Mesendoderm (in vitro differentiated cells): ENCODE measurements at regions not wholly inside any gene's neighbourhood (a gene's known extent, or its start where the extent isn't known, plus 50 kb on each side); places are given as distances from the start of the nearest gene placed in this dataset.

Experiments used
- DNase-seq: peaks from one replicate; pipeline ENCODE4 v3.0.0; 2013
- H2AK5ac ChIP-seq: 2 replicates; pipeline ENCODE4 v1.6.1; 2013; ENCODE audit warnings: low read length, inconsistent platforms
- H2BK120ac ChIP-seq: 2 replicates; pipeline ENCODE4 v1.6.1; 2013; ENCODE audit warnings: low read depth, mild to moderate bottlenecking, low read length, moderate library complexity, mixed read lengths
- H2BK15ac ChIP-seq: replicated peaks from 2 replicates; pipeline ENCODE4 v1.6.1; 2013; ENCODE audit warnings: low read depth, mild to moderate bottlenecking, moderate library complexity
- H2BK5ac ChIP-seq: 2 replicates; pipeline ENCODE4 v1.6.1; 2013; ENCODE audit warnings: low read length, inconsistent platforms
- H3K18ac ChIP-seq: 2 replicates; pipeline ENCODE4 v1.6.1; 2013; ENCODE audit warnings: mild to moderate bottlenecking, low read length, mixed read lengths
- H3K23ac ChIP-seq: one replicate; pipeline ENCODE4 v1.6.1; 2013; ENCODE audit warnings: low read length
- H3K27ac ChIP-seq: 2 replicates; pipeline ENCODE4 v1.5.1; 2013; ENCODE audit warnings: low read depth, mild to moderate bottlenecking, inconsistent platforms, low read length, moderate library complexity
- H3K27me3 ChIP-seq: 2 replicates; pipeline ENCODE4 v1.6.1; 2013; ENCODE audit warnings: low read length, control low read depth, mild to moderate bottlenecking, inconsistent platforms; ENCODE audit not compliant: insufficient read depth, poor library complexity
- H3K36me3 ChIP-seq: 2 replicates; pipeline ENCODE4 v1.6.1; 2013; ENCODE audit warnings: low read length, inconsistent platforms; ENCODE audit not compliant: control insufficient read depth, insufficient read depth
- H3K4ac ChIP-seq: one replicate; pipeline ENCODE4 v1.6.1; 2013; ENCODE audit warnings: low read depth, mild to moderate bottlenecking, low read length, moderate library complexity
- H3K4me1 ChIP-seq: 2 replicates; pipeline ENCODE4 v1.6.1; 2013; ENCODE audit warnings: low read depth, low read length, inconsistent platforms; ENCODE audit not compliant: control insufficient read depth
- H3K4me2 ChIP-seq: 2 replicates; pipeline ENCODE4 v1.6.1; 2013; ENCODE audit warnings: low read length
- H3K4me3 ChIP-seq: 2 replicates; pipeline ENCODE4 v1.5.1; 2013; ENCODE audit warnings: mild to moderate bottlenecking, low read length
- H3K56ac ChIP-seq: one replicate; pipeline ENCODE4 v1.6.1; 2013; ENCODE audit warnings: low read length
- H3K79me1 ChIP-seq: 2 replicates; pipeline ENCODE4 v1.6.1; 2013; ENCODE audit warnings: low read length, inconsistent platforms
- H3K79me2 ChIP-seq: 2 replicates; pipeline ENCODE4 v1.6.1; 2013; ENCODE audit warnings: mild to moderate bottlenecking, low read length; ENCODE audit not compliant: control insufficient read depth, insufficient read depth
- H3K9ac ChIP-seq: 2 replicates; pipeline ENCODE4 v1.6.1; 2013; ENCODE audit warnings: low read length, inconsistent platforms
- H4K5ac ChIP-seq: one replicate; pipeline ENCODE4 v1.6.1; 2013; ENCODE audit warnings: low read length
- H4K8ac ChIP-seq: one replicate; pipeline ENCODE4 v1.6.1; 2013; ENCODE audit warnings: low read depth, mild to moderate bottlenecking, control low read depth, low read length, moderate library complexity
- WGBS: extraction: QIAGEN DNeasy Blood & Tissue Kit; methylation state at CpG from one replicate; pipeline ENCODE4 v1.1.7; 2013; ENCODE audit warnings: low lambda C conversion rate, missing lambda C conversion rate; ENCODE audit not compliant: insufficient coverage; ENCODE audit errors: extremely low coverage; 5-methylcytosine and 5-hydroxymethylcytosine counted together

GRCh38 chr15:62607643-62608042 lies 434.9 kb upstream of the TPM1 start:
- DNase-seq: no peak
- no peak overlapping the region for H3K4ac ChIP-seq
- H3K79me2 ChIP-seq: no peaks in the 10 kb centered on the region
- no peak overlapping the region for H3K4me3 ChIP-seq
- H3K23ac ChIP-seq: no peak overlapping the region
- no peaks in the 10 kb centered on the region for H3K4me1 ChIP-seq
- H2AK5ac ChIP-seq: no peak overlapping the region
- H3K4me2 ChIP-seq: no peak overlapping the region
- H3K9ac ChIP-seq: no peak overlapping the region
- H3K79me1 ChIP-seq: peaks cover 6% of the 10 kb centered on the region
- H4K8ac ChIP-seq: no peak overlapping the region
- no peak overlapping the region for H3K27ac ChIP-seq
- no peak overlapping the region for H4K5ac ChIP-seq
- no peaks in the 10 kb centered on the region for H3K36me3 ChIP-seq
- no peak overlapping the region for H2BK120ac ChIP-seq
- no peak overlapping the region for H2BK15ac ChIP-seq
- H3K18ac ChIP-seq: no peak overlapping the region
- H3K56ac ChIP-seq: no peak overlapping the region
- no peak overlapping the region for H2BK5ac ChIP-seq
- H3K27me3 ChIP-seq: no peaks in the 10 kb centered on the region
- WGBS: no CpG with 5 or more reads among the region's 3 CpGs

- Histone ChIP-seq H2BK120ac (no peak overlapping the region), H2BK15ac (no peak overlapping the region), H2BK5ac (no peak overlapping the region), H3K4me3 (no peak overlapping the region), H3K56ac (no peak overlapping the region), H3K79me1 (peaks cover 6% of the 10 kb centered on the region), H3K27me3 (no peaks in the 10 kb centered on the region), H3K4me1 (no peaks in the 10 kb centered on the region), H3K9ac (no peak overlapping the region), H3K23ac (no peak overlapping the region), H3K79me2 (no peaks in the 10 kb centered on the region), H2AK5ac (no peak overlapping the region), H3K4ac (no peak overlapping the region), H3K4me2 (no peak overlapping the region), H3K27ac (no peak overlapping the region), H4K8ac (no peak overlapping the region), H4K5ac (no peak overlapping the region), H3K36me3 (no peaks in the 10 kb centered on the region), H3K18ac (no peak overlapping the region)
- WGBS: no CpG with 5 or more reads among the region's 6 CpGs
- no peak for DNase-seq
Observed at GRCh38 chr15:62608369-62608768, 434.2 kb upstream of the TPM1 start.

GRCh38 chr15:62610265-62610869 lies 432.2 kb upstream of the TPM1 start:
- Histone ChIP-seq H3K4ac (no peak overlapping the region), H2BK5ac (no peak overlapping the region), H2BK15ac (no peak overlapping the region), H2AK5ac (no peak overlapping the region), H2BK120ac (no peak overlapping the region), H3K36me3 (no peaks in the 10 kb centered on the region), H3K4me1 (no peaks in the 10 kb centered on the region), H3K27ac (no peak overlapping the region), H3K18ac (no peak overlapping the region), H3K56ac (no peak overlapping the region), H4K5ac (no peak overlapping the region), H3K79me2 (no peaks in the 10 kb centered on the region), H3K27me3 (no peaks in the 10 kb centered on the region), H3K79me1 (peaks cover 6% of the 10 kb centered on the region), H3K23ac (no peak overlapping the region), H3K9ac (no peak overlapping the region), H4K8ac (no peak overlapping the region), H3K4me2 (no peak overlapping the region), H3K4me3 (no peak overlapping the region)
- DNase-seq: no peak
- WGBS: no CpG with 5 or more reads among the region's 6 CpGs

GRCh38 chr15:62611002-62611401 lies 431.5 kb upstream of the TPM1 start:
- H3K9ac ChIP-seq: no peak overlapping the region
- H4K8ac ChIP-seq: no peak overlapping the region
- no peaks in the 10 kb centered on the region for H3K79me2 ChIP-seq
- no peak overlapping the region for H3K56ac ChIP-seq
- H2BK15ac ChIP-seq: no peak overlapping the region
- H3K23ac ChIP-seq: no peak overlapping the region
- H3K27me3 ChIP-seq: no peaks in the 10 kb centered on the region
- H3K36me3 ChIP-seq: no peaks in the 10 kb centered on the region
- no CpG with 5 or more reads among the region's 2 CpGs for WGBS
- peaks cover 6% of the 10 kb centered on the region for H3K79me1 ChIP-seq
- H2AK5ac ChIP-seq: no peak overlapping the region
- no peak overlapping the region for H3K4me2 ChIP-seq
- H3K18ac ChIP-seq: no peak overlapping the region
- no peak overlapping the region for H3K4ac ChIP-seq
- no peak overlapping the region for H2BK5ac ChIP-seq
- H3K27ac ChIP-seq: no peak overlapping the region
- no peak overlapping the region for H4K5ac ChIP-seq
- H2BK120ac ChIP-seq: no peak overlapping the region
- no peak for DNase-seq
- no peak overlapping the region for H3K4me3 ChIP-seq
- no peaks in the 10 kb centered on the region for H3K4me1 ChIP-seq

GRCh38 chr15:62612183-62612733 lies 430.3 kb upstream of the TPM1 start:
- no peak overlapping the region for H4K5ac ChIP-seq
- H3K4ac ChIP-seq: no peak overlapping the region
- no peaks in the 10 kb centered on the region for H3K4me1 ChIP-seq
- no peaks in the 10 kb centered on the region for H3K79me2 ChIP-seq
- no peak overlapping the region for H3K18ac ChIP-seq
- no peaks in the 10 kb centered on the region for H3K27me3 ChIP-seq
- DNase-seq: no peak
- H3K9ac ChIP-seq: no peak overlapping the region
- H3K4me3 ChIP-seq: no peak overlapping the region
- H4K8ac ChIP-seq: no peak overlapping the region
- H2BK5ac ChIP-seq: no peak overlapping the region
- H3K4me2 ChIP-seq: no peak overlapping the region
- no peak overlapping the region for H2AK5ac ChIP-seq
- no peaks in the 10 kb centered on the region for H3K36me3 ChIP-seq
- H3K79me1 ChIP-seq: peaks cover 4% of the 10 kb centered on the region
- no peak overlapping the region for H2BK15ac ChIP-seq
- no peak overlapping the region for H3K23ac ChIP-seq
- H3K27ac ChIP-seq: no peak overlapping the region
- WGBS: no CpG with 5 or more reads among the region's 5 CpGs
- H2BK120ac ChIP-seq: no peak overlapping the region
- no peak overlapping the region for H3K56ac ChIP-seq

GRCh38 chr15:62612771-62613170 lies 429.8 kb upstream of the TPM1 start:
- DNase-seq: no peak
- H3K23ac ChIP-seq: no peak overlapping the region
- no peak overlapping the region for H2AK5ac ChIP-seq
- no peak overlapping the region for H2BK120ac ChIP-seq
- H3K4me2 ChIP-seq: no peak overlapping the region
- WGBS: no CpG with 5 or more reads among the region's 2 CpGs
- no peak overlapping the region for H3K27ac ChIP-seq
- no peak overlapping the region for H3K4ac ChIP-seq
- H4K5ac ChIP-seq: no peak overlapping the region
- no peak overlapping the region for H3K4me3 ChIP-seq
- no peak overlapping the region for H2BK5ac ChIP-seq
- no peak overlapping the region for H2BK15ac ChIP-seq
- no peak overlapping the region for H4K8ac ChIP-seq
- no peak overlapping the region for H3K9ac ChIP-seq
- no peak overlapping the region for H3K18ac ChIP-seq
- H3K4me1 ChIP-seq: no peaks in the 10 kb centered on the region
- H3K79me2 ChIP-seq: no peaks in the 10 kb centered on the region
- H3K27me3 ChIP-seq: no peaks in the 10 kb centered on the region
- no peaks in the 10 kb centered on the region for H3K36me3 ChIP-seq
- peaks cover 5% of the 10 kb centered on the region for H3K79me1 ChIP-seq
- no peak overlapping the region for H3K56ac ChIP-seq
